ENCODE measurements at regions not wholly inside any gene's neighbourhood (a gene's known extent, or its start where the extent isn't known, plus 50 kb on each side); places are given as distances from the start of the nearest gene placed in this dataset.

DNA sequence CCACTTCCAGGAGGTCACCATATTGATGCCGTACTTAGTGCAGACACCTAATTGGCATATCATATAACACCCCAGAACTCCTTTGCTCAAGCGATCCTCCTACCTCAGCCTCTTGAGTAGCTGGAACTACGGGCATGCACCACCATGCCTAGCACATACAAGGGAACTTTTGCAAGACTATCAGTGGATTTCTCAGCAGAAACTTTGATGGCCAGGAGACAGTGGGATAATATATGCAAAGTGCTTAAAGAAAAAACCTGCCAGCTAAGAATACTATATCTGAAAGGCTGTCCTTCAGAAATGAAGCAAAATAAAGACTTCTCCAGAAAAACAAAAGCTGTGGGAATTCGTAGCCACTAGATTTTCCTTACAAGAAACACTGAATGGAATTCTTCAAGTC, 387.1 kb downstream of the DHX35 start:
- DNase-seq (ENCODE audit: low spot score), result no peak

DNA sequence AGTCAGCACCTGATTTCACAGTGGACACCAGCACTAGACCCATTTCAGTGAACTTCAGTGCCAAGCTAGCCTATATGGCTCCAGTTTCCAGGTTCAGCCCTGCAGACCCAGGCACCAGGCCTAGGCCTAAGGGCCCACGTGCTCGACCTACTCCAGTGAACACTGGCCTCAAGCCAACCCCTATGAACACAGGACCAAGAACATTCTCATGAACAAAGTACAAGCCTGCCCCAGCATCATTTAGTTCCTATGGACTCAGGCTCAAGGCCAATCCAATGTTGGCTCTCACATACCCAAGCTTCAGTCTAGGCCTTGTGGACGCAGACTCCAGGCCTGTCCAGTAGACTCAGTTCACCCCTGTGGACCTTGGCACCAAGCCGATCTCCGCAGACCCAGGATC, 385.5 kb downstream of the DHX35 start:
- DNase-seq (ENCODE audit: low spot score), result no peak

DNA sequence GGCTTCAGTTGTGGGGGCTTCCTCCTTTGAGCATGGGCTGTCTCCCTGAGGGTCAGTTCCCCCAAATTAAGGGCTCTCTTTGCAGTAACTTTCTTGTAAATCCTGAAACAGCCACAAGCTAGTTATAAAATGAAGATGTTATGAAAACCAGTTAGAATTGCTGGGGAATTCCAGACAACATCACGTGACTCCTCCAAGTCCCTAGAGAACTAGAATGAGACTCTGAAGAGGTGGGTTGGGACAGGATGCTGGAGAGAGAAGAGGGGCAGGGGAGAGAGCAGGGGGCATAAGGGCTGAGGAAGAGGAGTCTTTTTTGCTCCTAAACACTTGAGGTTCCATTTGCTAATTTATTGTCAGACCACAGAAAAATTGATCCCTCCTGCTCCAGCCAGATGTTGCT, 380.3 kb downstream of the DHX35 start:
- no peak for DNase-seq (ENCODE audit: low spot score)

DNA sequence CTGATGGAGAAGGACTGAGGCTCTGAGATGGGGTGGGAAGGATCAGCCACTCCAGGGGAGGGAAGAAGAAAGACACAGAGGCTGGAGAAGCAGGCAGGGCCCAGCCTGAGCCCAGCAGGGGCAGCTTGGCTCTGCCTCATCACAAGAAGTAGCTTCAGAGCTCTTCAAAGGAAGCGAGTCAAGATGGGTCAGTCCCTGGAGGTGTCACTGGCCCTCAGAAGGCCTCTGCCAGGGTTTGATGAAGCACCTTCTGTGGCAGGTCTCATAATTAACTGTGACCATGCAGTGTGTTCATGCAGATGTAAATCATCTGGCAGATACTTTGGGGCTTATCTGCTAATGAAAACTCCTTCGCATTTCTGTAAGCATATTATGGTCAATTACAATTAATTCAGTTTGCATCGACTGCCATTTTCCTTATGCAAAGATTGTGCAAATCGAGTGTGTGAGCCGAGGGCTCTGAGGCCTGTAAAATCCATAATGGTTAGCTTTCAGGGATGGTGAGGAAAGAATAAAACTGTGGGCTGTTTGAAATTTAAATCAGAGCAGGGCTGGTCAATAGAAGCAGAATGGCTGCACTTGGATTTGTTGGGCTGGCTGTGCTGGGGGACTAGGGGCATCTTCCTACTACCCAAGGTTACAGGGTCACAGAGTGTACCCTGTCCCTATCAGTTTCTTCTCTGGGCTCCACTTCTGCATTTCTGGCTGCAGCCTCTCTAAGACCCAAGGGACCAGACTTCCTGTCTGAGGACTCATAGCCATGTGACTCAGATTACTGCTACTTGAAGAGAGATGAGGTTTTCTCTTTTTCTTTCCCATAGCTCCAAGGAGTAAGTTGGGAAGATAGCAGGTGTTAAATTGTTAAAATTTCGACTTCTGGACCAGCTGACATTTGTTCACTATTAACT, 376.6 kb downstream of the DHX35 start:
- DNase-seq (ENCODE audit: low spot score), result no peak

DNA sequence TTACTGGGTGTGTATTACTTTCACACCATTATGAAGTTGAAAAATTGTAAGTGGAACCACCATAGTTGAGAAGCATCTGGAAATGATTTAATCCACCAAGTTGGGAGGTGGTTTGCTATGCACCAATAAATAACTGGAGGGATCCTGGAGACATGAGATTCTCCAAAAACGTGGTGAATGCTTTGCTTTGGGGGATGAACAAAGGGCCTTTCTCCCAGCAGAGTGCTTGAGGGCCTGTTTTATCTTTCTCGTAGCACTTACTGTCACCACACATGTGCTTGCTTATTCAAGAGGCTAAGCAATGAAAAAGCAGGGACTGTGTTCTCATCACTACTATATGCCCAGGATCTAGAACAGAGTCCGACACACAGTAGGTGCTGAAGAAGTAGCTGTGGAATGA, 371.1 kb downstream of the DHX35 start:
- no peak for DNase-seq (ENCODE audit: low spot score)

DNA sequence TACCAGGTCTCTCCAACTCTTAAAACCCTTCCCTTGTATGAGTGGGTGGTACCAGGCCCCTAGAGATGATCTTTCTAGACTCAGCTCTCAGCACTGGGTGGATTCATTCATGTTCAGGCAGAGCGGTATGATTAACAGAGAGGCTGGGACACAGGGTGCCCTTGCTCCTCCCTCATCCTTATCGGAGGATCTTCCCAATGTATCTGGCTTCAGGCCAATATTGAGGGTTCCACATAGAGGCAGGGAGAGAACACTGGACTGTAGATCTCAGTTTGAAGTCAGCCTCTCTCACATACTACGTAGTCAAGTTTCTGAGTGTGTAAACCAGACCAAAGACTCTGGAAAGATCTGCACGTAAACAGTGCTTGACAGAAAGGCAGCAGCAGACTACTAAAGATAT, 366.2 kb downstream of the DHX35 start:
- no peak for DNase-seq (ENCODE audit: low spot score)

DNA sequence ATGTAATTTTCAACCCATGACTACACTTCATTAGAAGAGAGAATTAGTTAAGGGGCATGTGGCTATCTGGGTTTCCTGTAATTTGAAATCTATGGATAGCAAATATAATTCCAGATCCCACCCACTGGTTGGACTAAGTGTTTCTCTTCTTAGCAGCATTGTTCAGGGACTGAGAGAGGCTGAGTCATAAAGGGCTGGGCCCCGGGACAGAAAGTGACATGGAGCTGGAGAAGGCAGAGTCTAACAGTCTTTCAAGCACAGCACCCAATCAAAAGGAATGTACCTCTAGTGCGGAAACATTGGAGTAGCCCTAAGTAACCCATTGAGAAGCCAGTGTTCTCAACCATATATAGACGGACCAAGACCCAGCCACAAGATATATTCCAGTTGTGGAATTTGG, 363.9 kb downstream of the DHX35 start:
- no peak for DNase-seq (ENCODE audit: low spot score)

DNA sequence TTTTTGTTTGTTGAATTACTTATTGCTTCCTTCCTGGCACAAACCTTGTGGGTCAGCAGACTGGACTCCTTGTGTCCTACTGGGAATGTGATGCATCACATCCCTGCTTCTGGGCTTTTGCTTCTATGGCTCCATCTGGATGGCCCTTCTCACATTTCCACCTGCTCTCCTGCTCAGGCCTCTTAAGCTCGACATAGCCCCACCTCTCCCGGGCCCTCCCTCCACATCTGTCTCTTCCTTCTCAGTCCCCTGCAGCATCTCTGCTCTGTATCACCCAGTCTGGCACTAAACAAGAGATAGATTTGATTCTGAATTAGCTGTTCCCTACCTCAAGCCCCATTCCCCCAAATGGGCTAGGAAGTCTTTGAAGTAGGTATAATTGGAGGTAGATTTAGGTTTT, 356.8 kb downstream of the DHX35 start:
- no peak for DNase-seq (ENCODE audit: low spot score)

DNA sequence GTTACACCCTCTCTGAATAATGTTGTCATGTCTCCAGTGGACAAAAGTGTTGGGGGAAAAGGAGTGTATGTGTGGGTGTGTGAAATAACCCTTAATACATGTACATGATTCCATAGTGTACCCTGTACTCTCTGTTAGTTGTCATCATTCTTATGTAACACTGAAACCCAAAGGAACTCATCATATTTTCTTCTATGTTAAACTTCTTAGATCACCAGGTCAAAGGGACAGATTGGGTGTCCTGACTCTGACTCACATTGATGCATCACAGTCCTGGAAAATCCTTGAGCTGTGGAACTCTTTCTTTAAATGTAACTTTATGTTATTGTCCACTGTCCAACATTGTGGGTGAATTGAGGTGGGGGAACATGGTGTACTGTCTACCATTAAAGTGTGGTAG, 350.5 kb downstream of the DHX35 start:
- no peak for DNase-seq (ENCODE audit: low spot score)

DNA sequence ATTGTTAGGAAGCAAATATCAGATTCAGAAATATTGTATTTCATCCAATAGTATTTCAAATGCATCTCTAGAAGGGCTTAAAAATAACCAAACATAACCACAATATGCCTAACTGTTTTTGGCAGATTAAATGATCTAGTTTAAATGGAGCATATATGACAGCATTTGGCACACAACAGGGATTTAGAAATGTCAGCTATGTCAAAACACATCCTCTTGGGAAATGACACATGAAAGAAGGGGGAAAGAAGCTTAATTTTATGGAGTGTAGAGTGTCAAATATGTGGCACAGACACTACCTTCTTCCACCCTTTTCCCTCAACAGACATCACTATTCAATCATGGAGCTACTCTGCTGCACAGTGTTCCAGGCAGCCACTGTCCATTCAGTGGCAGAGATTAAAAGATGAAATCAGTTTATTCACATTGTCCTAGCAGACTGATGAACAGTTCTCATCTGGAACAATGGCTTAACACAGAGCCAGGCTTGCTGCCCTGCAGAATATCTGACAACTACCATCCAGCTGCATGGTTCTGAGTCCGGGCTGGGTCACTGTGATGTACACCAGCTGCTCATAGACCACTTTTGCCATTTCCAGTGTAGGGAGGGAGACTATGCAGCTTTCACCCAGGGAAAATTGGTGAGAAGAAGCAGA, 349.8 kb downstream of the DHX35 start:
- DNase-seq (ENCODE audit: low spot score), result no peak

DNA sequence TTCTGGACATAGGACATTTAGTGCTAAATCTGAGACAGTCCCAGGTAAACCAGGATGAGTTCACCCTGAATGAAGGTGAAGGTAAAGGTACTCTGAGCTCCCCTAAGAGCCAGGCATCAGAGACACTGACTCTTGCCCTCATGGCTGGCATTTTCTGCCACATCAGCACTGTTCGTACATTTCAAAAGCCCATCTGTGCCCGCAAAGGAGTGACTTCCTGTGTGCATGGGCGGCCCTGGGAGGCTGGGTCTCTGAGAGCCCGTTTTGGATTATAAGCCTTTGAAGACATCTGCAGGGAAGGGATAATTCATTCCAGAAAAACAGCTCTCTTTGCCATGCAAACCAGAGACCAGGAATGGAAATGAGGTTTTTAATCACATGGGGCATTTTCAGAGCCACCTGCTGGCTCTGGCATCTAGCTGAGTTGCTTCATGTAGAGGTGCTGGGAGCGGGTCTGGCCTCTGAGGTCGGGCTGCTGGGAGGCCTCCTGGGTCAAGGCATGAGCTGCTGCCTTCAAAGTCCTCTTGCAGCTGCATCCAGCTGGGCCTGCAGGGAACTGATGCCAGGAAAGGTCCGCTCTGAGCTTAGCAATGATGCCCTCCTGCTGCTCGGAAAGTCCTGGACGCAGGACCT, 348.3 kb downstream of the DHX35 start:
- DNase-seq (ENCODE audit: low spot score), result no peak

DNA sequence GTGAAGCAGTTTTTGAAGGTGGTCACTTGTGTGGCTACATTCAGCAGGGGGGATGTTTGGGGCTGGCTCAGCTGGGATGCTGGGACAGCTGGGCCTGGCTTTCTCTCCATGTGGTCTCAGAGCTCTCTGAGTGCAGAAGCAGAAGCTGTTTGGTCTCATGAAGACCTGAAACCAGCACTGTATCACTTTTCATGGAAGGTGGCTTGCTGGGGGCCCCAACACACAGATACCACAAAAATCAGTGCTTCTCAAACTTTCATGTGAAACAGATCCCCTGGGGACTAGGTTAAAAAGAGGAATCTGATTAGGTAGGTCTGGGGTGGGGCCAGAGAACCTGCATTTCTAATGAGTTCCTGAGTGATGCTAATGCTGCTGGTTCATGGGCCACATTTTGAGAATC, 347.3 kb downstream of the DHX35 start:
- no peak for DNase-seq (ENCODE audit: low spot score)

DNA sequence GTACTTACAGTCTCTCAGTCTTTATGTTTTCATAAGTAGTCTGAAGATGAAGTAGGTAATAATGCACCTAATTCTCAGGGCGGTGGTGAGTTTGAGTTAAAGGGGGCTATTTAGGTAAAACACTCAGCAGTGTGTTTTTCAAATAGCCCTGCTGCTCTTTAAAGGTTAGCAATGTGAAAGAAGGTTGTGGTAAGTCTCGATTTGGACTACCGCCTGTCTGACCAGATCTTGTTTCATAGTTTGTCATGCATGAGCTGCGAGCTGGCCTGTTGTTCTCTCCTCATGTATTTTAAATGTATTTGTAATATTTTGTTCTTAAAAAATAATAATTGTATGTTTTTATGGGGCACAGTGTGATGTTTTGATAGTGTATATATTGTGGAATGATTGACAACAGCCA, 340.2 kb downstream of the DHX35 start:
- no peak for DNase-seq (ENCODE audit: low spot score)

DNA sequence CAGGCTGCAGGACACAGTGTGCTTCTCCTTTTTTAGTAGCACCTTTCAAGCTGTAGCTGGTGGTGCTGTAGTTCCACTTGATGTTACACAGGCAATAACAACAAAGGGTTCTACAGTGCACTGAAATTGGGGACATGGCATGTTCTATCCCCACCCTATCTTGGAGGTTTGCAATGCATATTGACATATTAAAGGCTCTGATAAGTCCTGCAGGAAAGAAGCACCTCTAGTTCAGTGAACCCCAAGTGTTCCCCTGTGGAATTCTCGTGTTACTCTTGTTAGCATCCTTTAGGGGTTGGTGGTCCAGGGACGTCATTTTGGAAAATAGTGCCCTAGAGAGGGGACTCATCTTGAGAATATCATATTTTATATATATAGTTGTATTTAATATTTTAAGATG, 337.6 kb downstream of the DHX35 start:
- DNase-seq (ENCODE audit: low spot score), result no peak

DNA sequence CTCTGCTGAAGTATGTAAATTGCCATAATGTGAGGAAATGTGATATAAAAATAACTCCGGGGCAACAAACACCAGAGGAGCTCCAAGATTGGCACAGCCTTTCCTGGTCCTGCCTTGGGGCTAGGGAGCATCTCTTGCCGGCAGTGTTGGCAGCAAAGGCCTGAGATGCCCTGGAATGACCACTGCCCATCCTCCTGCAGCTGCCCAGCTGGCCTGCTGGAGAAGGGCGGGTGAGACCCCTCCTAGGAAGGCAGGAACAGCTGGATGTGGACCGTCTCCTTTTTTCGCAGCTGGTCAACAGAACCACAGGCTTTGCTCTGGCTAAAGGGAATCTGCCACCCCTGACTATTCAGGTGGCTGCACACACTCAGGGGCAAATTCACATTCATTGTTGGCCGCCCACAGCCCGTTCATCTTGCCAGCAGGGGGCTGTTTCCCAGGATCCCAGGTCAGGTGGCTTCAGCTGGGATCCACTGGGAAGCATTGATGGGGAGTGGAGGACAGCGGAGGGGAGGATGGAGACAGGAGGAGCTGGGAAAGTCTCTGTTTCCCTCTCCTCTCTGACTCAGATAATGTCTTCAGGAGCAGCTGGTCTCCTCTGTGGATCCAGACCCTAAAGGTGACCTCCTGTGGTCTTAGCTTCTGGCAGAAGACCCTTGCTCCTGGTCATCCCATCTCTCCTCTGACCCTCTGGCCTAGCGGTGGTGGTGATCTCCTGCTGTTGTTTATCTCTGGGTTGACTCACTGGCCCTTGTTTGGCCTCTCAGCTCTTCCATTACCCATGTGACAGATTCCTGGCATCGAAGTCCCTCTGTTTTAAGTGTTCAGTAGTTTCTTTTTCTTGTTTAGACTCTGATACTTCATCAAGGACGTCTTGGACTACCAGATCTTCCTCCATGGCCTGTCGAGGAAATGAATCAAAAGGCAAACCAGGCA, 336.7 kb downstream of the DHX35 start:
- DNase-seq (ENCODE audit: low spot score), result no peak

DNA sequence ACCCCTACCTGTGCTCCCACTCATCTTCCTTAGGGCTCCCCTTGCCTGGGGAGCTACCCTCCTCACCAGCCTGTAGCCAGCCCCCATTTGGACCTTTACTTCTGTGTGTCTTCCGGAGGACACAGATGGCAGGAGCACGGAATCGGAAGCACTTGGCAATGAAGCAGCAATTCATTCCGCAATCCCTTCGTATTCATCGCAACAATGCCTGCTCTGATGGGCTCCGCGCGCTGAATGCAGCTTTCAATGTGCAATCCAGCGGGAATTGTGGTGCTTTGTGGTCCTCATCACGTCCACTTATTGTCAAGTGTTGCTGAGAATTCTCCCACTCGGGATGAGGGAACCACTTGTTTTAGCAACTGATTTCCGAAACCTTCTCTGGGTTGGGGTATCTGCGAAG, 336.0 kb downstream of the DHX35 start:
- DNase-seq (ENCODE audit: low spot score), result no peak

DNA sequence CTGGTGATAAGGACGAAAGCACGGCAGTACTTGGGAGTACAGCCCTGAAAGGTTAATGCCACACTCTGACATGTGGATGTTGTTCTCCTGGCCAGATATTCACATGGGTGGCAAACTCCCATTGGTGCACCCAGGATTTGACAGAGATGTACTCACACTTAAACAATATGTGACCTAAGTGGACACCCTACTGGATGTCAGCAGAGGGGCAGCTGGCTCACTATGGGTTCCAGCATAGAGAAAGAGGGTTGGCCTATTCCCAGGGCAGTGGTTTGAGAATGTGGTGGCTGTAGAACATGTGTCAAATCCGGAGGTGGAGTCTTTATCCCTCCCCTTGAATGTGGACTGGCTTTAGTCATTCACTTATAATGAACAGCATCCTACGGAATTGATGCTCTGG, 333.2 kb downstream of the DHX35 start:
- no peak for DNase-seq (ENCODE audit: low spot score)

DNA sequence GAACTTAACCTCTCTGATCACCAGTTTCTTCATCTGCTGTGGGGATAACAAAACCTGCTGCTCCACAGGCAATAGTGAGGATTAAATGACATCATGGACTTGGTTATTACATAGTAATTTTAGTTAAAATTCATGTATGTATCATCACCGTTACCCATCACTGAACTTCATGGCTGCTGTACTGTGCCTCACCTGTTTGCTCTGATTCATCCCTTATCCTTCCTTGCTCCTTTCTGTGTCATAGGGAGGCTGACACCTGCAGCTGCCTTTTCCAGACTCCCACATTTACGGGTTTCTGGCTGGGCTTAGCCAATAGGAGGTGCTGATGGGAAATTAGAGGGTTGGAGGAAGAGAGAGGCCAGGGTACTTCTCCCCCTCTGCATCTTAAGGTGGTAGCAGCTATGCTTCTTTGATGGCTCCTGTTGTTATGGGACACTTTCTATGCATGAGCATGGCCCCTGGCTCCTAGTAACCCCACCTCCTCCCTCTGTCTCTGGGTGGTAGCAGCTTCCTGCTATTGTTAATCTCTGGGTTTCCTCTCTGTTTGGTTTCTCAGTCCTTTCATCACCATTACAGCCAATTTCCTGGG, 332.1 kb downstream of the DHX35 start:
- DNase-seq (ENCODE audit: low spot score), result no peak

DNA sequence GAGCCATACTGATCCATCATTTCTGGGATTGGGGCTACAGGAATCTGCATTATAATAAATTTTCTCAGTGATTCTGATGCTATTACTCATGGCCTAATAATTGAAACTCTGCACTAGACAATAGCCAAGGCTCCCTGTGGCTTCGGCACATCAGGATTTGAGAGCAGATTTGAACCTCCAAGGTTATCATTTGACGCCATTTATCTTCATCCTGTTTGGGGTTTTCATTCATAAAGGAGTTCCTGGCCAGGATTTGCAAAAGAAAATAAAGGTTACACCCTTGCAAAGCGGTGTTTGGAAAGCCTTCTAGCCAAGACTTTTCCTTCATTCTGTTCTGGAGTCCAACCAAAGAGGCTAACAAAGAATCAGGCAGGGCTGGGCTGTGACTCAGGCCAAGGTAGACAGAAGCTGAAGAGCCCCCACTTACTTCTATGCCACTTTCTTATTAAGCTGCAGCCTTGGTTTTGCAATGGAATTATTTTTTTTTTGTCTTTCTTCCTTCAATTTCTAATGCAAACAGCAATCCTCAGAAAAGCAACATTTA, 330.1 kb downstream of the DHX35 start:
- no peak for DNase-seq (ENCODE audit: low spot score)

DNA sequence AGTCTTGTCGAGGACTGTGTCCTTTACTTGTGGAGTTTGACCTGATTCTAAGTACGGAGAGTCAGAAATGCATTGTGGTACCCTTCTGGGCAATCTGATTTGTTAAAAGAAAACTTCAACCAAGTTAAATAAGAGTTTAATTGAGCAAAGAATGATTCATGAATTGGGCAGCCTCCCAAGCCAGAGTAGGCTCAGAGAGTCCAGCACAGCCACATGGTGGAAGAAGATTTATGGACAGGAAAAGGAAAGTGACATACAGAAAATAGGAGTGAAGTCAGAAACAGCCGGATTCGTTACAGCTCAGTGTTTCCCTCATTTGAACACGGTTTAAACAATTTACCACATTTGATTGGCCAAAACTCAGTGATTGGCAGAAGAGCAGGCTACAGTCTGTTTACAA, 329.2 kb downstream of the DHX35 start:
- DNase-seq (ENCODE audit: low spot score), result no peak

DNA sequence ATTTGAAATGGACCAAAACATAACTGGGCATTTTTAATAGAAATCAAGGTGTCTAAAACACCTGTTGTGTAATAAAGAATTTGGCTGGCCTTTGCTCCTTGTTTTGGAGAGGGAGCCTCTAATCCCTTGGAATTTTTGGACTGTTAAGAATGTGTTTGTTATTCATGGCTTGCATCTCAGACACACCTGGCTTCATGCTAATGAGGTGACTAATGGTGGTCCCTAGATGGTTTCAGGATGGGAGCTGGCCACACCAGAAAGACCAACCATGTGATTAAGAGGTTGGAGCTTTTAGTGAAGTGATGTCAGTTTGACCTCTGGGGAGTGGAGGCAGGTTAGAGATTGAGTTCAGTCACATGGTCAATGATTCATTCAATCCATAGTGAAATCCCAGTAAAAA, 328.4 kb downstream of the DHX35 start:
- DNase-seq (ENCODE audit: low spot score), result no peak

Measured in mesenteric fat pad (tissue), 1 donor.